NT2/D1 (cell line): ENCODE measurements at regions not wholly inside any gene's neighbourhood (a gene's known extent, or its start where the extent isn't known, plus 50 kb on each side); places are given as distances from the start of the nearest gene placed in this dataset.

Experiments used
- YY1 ChIP-seq: IDR thresholded peaks from 2 replicates; pipeline ENCODE4 v1.6.1; 2011; ENCODE audit not compliant: insufficient read length, insufficient read depth
- ZNF274 ChIP-seq: IDR thresholded peaks from 2 replicates; pipeline ENCODE4 v1.6.1; 2011; ENCODE audit warnings: mild to moderate bottlenecking, low read depth, low read length

- TF ChIP-seq ZNF274 (no peak), YY1 (no peak)
These were observed 92.8 kb downstream of the CCDC71L start for GRCh38 chr7:106568002-106568679.
